B cell (primary cell): ENCODE measurements at regions not wholly inside any gene's neighbourhood (a gene's known extent, or its start where the extent isn't known, plus 50 kb on each side); places are given as distances from the start of the nearest gene placed in this dataset.

Experiments used
- ATAC-seq: fragments of 200-7000 bp; cut with Tn5 transposase; one replicate; pipeline ENCODE4 v1.10.0; 2021; ENCODE audit warnings: low read depth, mild to moderate bottlenecking, moderate number of reproducible peaks, moderate library complexity
- CTCF ChIA-PET: fragments of 350-600 bp; sonication (Branson Sonifier 250); formaldehyde crosslinking; loops from one replicate; lab custom pipeline; 2021; ENCODE audit warnings: antibody characterized with exemption, inconsistent platforms; lab: Charles Lee
- POLR2A ChIA-PET: fragments of 350-600 bp; sonication (Branson Sonifier 250); formaldehyde crosslinking; loops from one replicate; lab custom pipeline; 2021; ENCODE audit warnings: antibody characterized with exemption; lab: Charles Lee
- DNase-seq: peaks from one replicate; pipeline ENCODE4 v3.0.0; 2013
- H2AFZ ChIP-seq: 2 replicates; pipeline ENCODE4 v1.6.1; 2012; ENCODE audit warnings: mild to moderate bottlenecking, low read depth, low read length; ENCODE audit not compliant: insufficient read depth, poor library complexity, severe bottlenecking
- H3K27ac ChIP-seq, 2 donors: 1 replicate in 1 of 2; 2 replicates in 1 of 2; pipeline ENCODE4 v1.5.1; 2012 to 2013; ENCODE audit warnings: low read length in 2 of 2, mild to moderate bottlenecking in 2 of 2, moderate library complexity in 1 of 2
- H3K27me3 ChIP-seq, 4 experiments: fragments of 200-600 bp in 1 of 4; sonication (generic) in 1 of 4; replicated peaks in 1 of 4; 1 replicate in 2 of 4; 2 replicates in 2 of 4; pipeline versions ENCODE4 v1.6.1 to v1.7.0; 2013 to 2016; ENCODE audit warnings: low read length in 3 of 4, mild to moderate bottlenecking in 2 of 4, mixed read lengths in 1 of 4, moderate library complexity in 1 of 4; ENCODE audit not compliant: insufficient read depth in 4 of 4, control insufficient read depth in 3 of 4; ENCODE audit errors: control extremely low read depth in 1 of 4
- H3K36me3 ChIP-seq, 2 experiments: replicated peaks in 1 of 2; 1 replicate in 1 of 2; 2 replicates in 1 of 2; pipeline versions ENCODE4 v1.6.1 to v1.7.1; 2013; ENCODE audit warnings: low read length in 1 of 2; ENCODE audit not compliant: insufficient read depth in 2 of 2, control insufficient read depth in 1 of 2; ENCODE audit errors: control extremely low read depth in 1 of 2, extremely low read depth in 1 of 2
- H3K4me1 ChIP-seq, 2 donors: fragments of 200-600 bp in 1 of 2; sonication (generic) in 1 of 2; 1 replicate in 1 of 2; 2 replicates in 1 of 2; pipeline versions ENCODE4 v1.5.1 to v1.6.1; 2013 to 2017; ENCODE audit warnings: low read length in 2 of 2; ENCODE audit not compliant: control insufficient read depth in 2 of 2, insufficient read depth in 2 of 2
- H3K4me2 ChIP-seq: replicated peaks from 2 replicates; pipeline ENCODE3; 2012; ENCODE audit warnings: mild to moderate bottlenecking, low read depth, low read length; ENCODE audit not compliant: poor library complexity, severe bottlenecking
- H3K4me3 ChIP-seq, 5 experiments: fragments of 200-600 bp in 1 of 5; sonication (generic) in 1 of 5; 1 replicate in 3 of 5; 2 replicates in 2 of 5; pipeline versions ENCODE4 v1.5.1 to v1.7.0; 2011 to 2016; ENCODE audit warnings: low read length in 4 of 5, mild to moderate bottlenecking in 4 of 5, low read depth in 2 of 5, control low read depth in 1 of 5, moderate library complexity in 1 of 5; ENCODE audit not compliant: insufficient read depth in 1 of 5; ENCODE audit errors: control extremely low read depth in 1 of 5, extremely low read depth in 1 of 5
- H3K79me2 ChIP-seq: fragments of 200-600 bp; sonication (generic); one replicate; pipeline ENCODE4 v1.6.0; 2016; ENCODE audit warnings: low read length; ENCODE audit not compliant: control insufficient read depth, insufficient read depth
- H3K9ac ChIP-seq: fragments of 200-600 bp; sonication (generic); 2 replicates; pipeline ENCODE4 v1.6.1; 2017; ENCODE audit warnings: mild to moderate bottlenecking, low read length, moderate library complexity
- H3K9me3 ChIP-seq, 3 donors: one replicate each; pipeline versions ENCODE4 v1.6.1 to v1.7.1; 2013; ENCODE audit warnings: low read length in 2 of 3; ENCODE audit not compliant: control insufficient read depth in 2 of 3, insufficient read depth in 1 of 3; ENCODE audit errors: control extremely low read depth in 1 of 3
- H4K20me1 ChIP-seq: 2 replicates; pipeline ENCODE4 v1.6.0; 2012; ENCODE audit warnings: mild to moderate bottlenecking, low read length; ENCODE audit not compliant: insufficient read depth, control insufficient read depth, poor library complexity, severe bottlenecking
- H3K27ac Mint-ChIP-seq: one replicate; pipeline ENCODE4 v1.8.0; 2021; ENCODE audit warnings: mixed read lengths
- H3K27me3 Mint-ChIP-seq: one replicate; pipeline ENCODE4 v1.8.0; 2021; ENCODE audit warnings: mixed read lengths
- H3K4me1 Mint-ChIP-seq: one replicate; pipeline ENCODE4 v1.8.0; 2021; ENCODE audit warnings: mixed read lengths
- H3K4me3 Mint-ChIP-seq: one replicate; pipeline ENCODE4 v1.8.0; 2021; ENCODE audit warnings: mixed read lengths
- H3K9me3 Mint-ChIP-seq: one replicate; pipeline ENCODE4 v1.8.0; 2022; ENCODE audit warnings: mixed read lengths; ENCODE audit not compliant: insufficient read depth
- CTCF ChIP-seq: fragments of 200-600 bp; IDR thresholded peaks from one replicate; pipeline ENCODE4 v1.8.0; 2022; ENCODE audit warnings: antibody characterized with exemption, mild to moderate bottlenecking
- EZH2 ChIP-seq: IDR thresholded peaks from 2 replicates; pipeline ENCODE4 v1.6.1; 2012; ENCODE audit warnings: borderline replicate concordance, low read depth, mild to moderate bottlenecking, moderate library complexity, low read length; ENCODE audit not compliant: insufficient read depth, poor library complexity, severe bottlenecking
- WGBS: methylation state at CpG from one replicate; pipeline ENCODE4 v1.1.5; 2013; ENCODE audit warnings: missing lambda C conversion rate; ENCODE audit not compliant: insufficient coverage; 5-methylcytosine and 5-hydroxymethylcytosine counted together
- intact Hi-C: fragments of 100-400 bp; cut with micrococcal nuclease; formaldehyde crosslinking; loops from one replicate; pipeline ENCODE4 v1.10.0; 2022

- WGBS: 98% methylated on average over 5 of the region's 6 CpGs
- no peak overlapping the region for H3K27ac ChIP-seq
- intact Hi-C loops: no loop called here
- DNase-seq (no peak), ATAC-seq (no peak)
- no peaks in the 10 kb centered on the region for H4K20me1 ChIP-seq
- no peak overlapping the region for H3K4me3 ChIP-seq
- Mint-ChIP-seq H3K27ac (peak overlapping the region; percentile 33), H3K4me3 (no peak overlapping the region), H3K4me1 (peaks cover 48% of the 10 kb centered on the region), H3K9me3 (no peaks in the 10 kb centered on the region), H3K27me3 (peaks cover 30% of the 10 kb centered on the region)
- no peak overlapping the region for H3K4me2 ChIP-seq
- ChIA-PET POLR2A (interaction anchor here (0.7 kb wide), 1 partner anchor 125 kb away, joined by 11 read pairs; no protein-coding TSS in a partner anchor), CTCF (interaction anchor here (1.2 to 1.6 kb wide), 3 partner anchors 9 to 77 kb away, joined by 3 to 4 read pairs (median 3); no protein-coding TSS in a partner anchor)
- H3K9me3 ChIP-seq: peaks cover 0 to 2% (median 0%) of the 10 kb centered on the region in 3 donors
- peaks cover 0 to 5% (median 1%) of the 10 kb centered on the region in 4 experiments for H3K27me3 ChIP-seq
- H3K36me3 ChIP-seq: no peaks in the 10 kb centered on the region
- peaks cover 30 to 39% of the 10 kb centered on the region in 2 donors for H3K4me1 ChIP-seq
- TF ChIP-seq CTCF: no peak
- TF ChIP-seq EZH2: no peak
- no peak overlapping the region for H2AFZ ChIP-seq
- no peaks in the 10 kb centered on the region for H3K79me2 ChIP-seq
- no peak overlapping the region for H3K9ac ChIP-seq
These were observed 386.5 kb upstream of the PROK2 start for GRCh38 chr3:72171463-72171881.

GRCh38 chr3:72169561-72170472 is 384.9 kb upstream of the PROK2 start:
- H3K4me3 Mint-ChIP-seq: no peak overlapping the region
- Histone ChIP-seq H3K4me2 (no peak overlapping the region), H3K36me3 (no peaks in the 10 kb centered on the region), H3K4me3 (no peak overlapping the region), H3K9ac (no peak overlapping the region), H3K27me3 (peaks cover 0 to 5% (median 1%) of the 10 kb centered on the region in 4 experiments), H2AFZ (no peak overlapping the region), H3K9me3 (no peaks in the 10 kb centered on the region), H3K4me1 (peaks cover 24 to 38% of the 10 kb centered on the region in 2 donors), H4K20me1 (no peaks in the 10 kb centered on the region), H3K79me2 (no peaks in the 10 kb centered on the region), H3K27ac (no peak overlapping the region)
- ChIA-PET POLR2A (interaction anchor here (1.1 kb wide), 1 partner anchor 15 kb away, joined by 7 read pairs; no protein-coding TSS in a partner anchor), CTCF (no interaction called here)
- peaks cover 45% of the 10 kb centered on the region for H3K4me1 Mint-ChIP-seq
- 50% methylated on average over 3 of the region's 5 CpGs for WGBS
- no peaks in the 10 kb centered on the region for H3K9me3 Mint-ChIP-seq
- TF ChIP-seq CTCF (no peak), EZH2 (no peak)
- DNase-seq (no peak), ATAC-seq (no peak)
- H3K27me3 Mint-ChIP-seq: peaks cover 30% of the 10 kb centered on the region
- intact Hi-C loops: loop anchor here (10.0 kb wide), 1 partner anchor 585 kb away; no protein-coding TSS in a partner anchor
- no peak overlapping the region for H3K27ac Mint-ChIP-seq
